WI38 (cell line): ENCODE measurements at regions not wholly inside any gene's neighbourhood (a gene's known extent, or its start where the extent isn't known, plus 50 kb on each side); places are given as distances from the start of the nearest gene placed in this dataset.

Source experiments
- H3K4me3 ChIP-seq: 2 replicates; pipeline ENCODE4 v1.5.1; 2011; ENCODE audit warnings: low read depth, mild to moderate bottlenecking, control low read depth, low read length
- CTCF ChIP-seq: IDR thresholded peaks from 2 replicates; pipeline ENCODE4 v1.5.1; 2012; ENCODE audit warnings: low read depth, mild to moderate bottlenecking, control low read depth, low read length

GRCh38 chr5:6868575-6869215 is 155.5 kb downstream of the TENT4A start:
- no peak for TF ChIP-seq CTCF
- H3K4me3 ChIP-seq, result no peak overlapping the region

GRCh38 chr5:6869677-6870076 is 156.4 kb downstream of the TENT4A start:
- TF ChIP-seq CTCF, result no peak
- no peak overlapping the region for H3K4me3 ChIP-seq

GRCh38 chr5:6872441-6873160 is 159.4 kb downstream of the TENT4A start:
- TF ChIP-seq CTCF, result no peak
- H3K4me3 ChIP-seq, result no peak overlapping the region

- H3K4me3 ChIP-seq, result no peak overlapping the region
- TF ChIP-seq CTCF, result no peak
Measured at GRCh38 chr5:6873359-6873758, 160.1 kb downstream of the TENT4A start.

- no peak for TF ChIP-seq CTCF
- H3K4me3 ChIP-seq, result no peak overlapping the region
Measured at GRCh38 chr5:6875376-6875775, 162.1 kb downstream of the TENT4A start.

GRCh38 chr5:6877986-6878828 is 165.0 kb downstream of the TENT4A start:
- no peak for TF ChIP-seq CTCF
- H3K4me3 ChIP-seq, result no peak overlapping the region

- TF ChIP-seq CTCF, result no peak
- no peak overlapping the region for H3K4me3 ChIP-seq
Measured at GRCh38 chr5:6885581-6885980, 172.3 kb downstream of the TENT4A start.
